Activated naive CD4-positive, alpha-beta T cell treated with anti-CD3 and anti-CD28 coated beads for 36 hours (primary cell): ENCODE measurements at regions not wholly inside any gene's neighbourhood (a gene's known extent, or its start where the extent isn't known, plus 50 kb on each side); places are given as distances from the start of the nearest gene placed in this dataset.

ENCODE experiments used
- CTCF ChIA-PET: fragments of 350-600 bp; sonication (Branson Sonifier 250); formaldehyde crosslinking; loops from one replicate; lab custom pipeline; 2021; ENCODE audit warnings: antibody characterized with exemption; lab: Charles Lee
- DNase-seq: peaks from one replicate; pipeline ENCODE4 v3.0.0-alpha.2; 2020
- H3K27ac Mint-ChIP-seq: one replicate; pipeline ENCODE4 v1.8.0; 2021; ENCODE audit warnings: mild to moderate bottlenecking, mixed read lengths
- H3K27me3 Mint-ChIP-seq: one replicate; pipeline ENCODE4 v1.8.0; 2021; ENCODE audit warnings: low read depth, mixed read lengths
- H3K36me3 Mint-ChIP-seq: one replicate; pipeline ENCODE4 v1.8.0; 2021; ENCODE audit warnings: low read depth, mixed read lengths
- H3K4me1 Mint-ChIP-seq: one replicate; pipeline ENCODE4 v1.8.0; 2021; ENCODE audit warnings: low read depth, mixed read lengths
- H3K4me3 Mint-ChIP-seq: one replicate; pipeline ENCODE4 v1.8.0; 2021; ENCODE audit warnings: mild to moderate bottlenecking, moderate library complexity, mixed read lengths
- H3K9me3 Mint-ChIP-seq: one replicate; pipeline ENCODE4 v1.8.0; 2021; ENCODE audit warnings: mixed read lengths
- intact Hi-C: fragments of 100-400 bp; cut with micrococcal nuclease; formaldehyde crosslinking; loops from one replicate; pipeline ENCODE4 v1.15.1; 2023

DNA sequence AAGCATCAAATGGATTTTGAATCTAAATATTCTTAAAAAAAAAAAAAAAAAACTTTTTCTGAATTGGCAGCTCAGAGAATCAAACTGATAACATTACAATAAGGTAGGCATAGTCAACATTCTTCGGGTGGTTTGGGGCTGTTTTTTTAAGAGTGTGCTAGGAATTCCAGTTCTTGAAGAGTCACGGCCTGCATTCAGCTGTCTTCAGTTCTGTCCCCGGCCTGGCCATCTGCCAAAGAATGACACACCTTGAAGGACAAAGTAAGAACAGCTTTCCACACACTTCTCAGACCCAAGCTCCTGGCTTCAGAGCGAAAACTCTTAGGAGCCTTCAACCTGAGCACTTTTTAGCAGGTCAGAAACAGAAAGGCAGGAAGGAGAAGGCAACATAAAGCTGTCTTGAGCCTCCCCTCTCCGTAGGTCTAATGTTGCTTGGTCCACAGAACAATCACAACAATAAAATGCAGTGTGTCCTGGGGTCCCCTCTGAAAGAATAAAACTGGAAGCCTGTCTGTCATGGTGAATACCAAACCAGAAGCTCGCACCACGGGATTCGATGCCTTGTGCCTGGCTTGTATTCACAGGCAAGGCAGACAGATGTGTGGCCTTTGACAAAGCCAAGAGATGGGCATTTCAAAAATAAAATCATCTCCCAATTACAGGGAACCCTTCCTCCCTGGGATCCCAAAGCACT, 524.4 kb upstream of the ZFHX3 start:
- H3K4me3 Mint-ChIP-seq = no peak overlapping the region

GRCh38 chr16:73569266-73569980, 521.5 kb upstream of the ZFHX3 start:
- CTCF ChIA-PET = no interaction called here
- Mint-ChIP-seq H3K36me3 (no peaks in the 10 kb centered on the region), H3K27ac (no peak overlapping the region), H3K27me3 (peaks cover 7% of the 10 kb centered on the region), H3K4me1 (no peaks in the 10 kb centered on the region), H3K4me3 (no peak overlapping the region), H3K9me3 (no peaks in the 10 kb centered on the region)
- intact Hi-C loops = no loop called here
- no peak for DNase-seq

More for the DNA sequence above, 524.4 kb upstream of the ZFHX3 start:
- intact Hi-C loops = no loop called here
- CTCF ChIA-PET = no interaction called here
- no peaks in the 10 kb centered on the region for H3K4me1 Mint-ChIP-seq
- no peak overlapping the region for H3K27ac Mint-ChIP-seq
- no peak for DNase-seq
- H3K9me3 Mint-ChIP-seq = no peaks in the 10 kb centered on the region
- H3K27me3 Mint-ChIP-seq = peaks cover 6% of the 10 kb centered on the region
- no peaks in the 10 kb centered on the region for H3K36me3 Mint-ChIP-seq

DNA sequence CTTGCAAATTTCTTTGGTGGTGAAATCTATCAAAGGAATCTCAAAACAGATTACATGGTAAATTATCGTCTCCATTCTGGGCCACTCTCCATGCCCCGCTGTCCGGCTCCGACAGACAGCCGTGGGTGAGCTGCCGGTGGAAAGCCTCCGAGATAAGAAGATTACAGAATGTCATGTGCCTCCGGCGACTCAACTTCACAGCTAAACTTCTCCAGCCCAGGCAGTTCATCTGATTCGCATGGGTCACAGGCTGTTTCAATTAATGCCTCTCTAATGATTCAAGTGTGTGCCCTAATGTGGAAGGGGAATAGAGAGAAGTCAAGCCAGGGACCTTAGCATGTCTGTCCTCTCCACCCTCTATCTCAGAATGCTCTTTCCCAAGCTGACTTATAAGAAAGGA, 520.8 kb upstream of the ZFHX3 start:
- H3K4me1 Mint-ChIP-seq = no peaks in the 10 kb centered on the region
- no peak for DNase-seq
- no peaks in the 10 kb centered on the region for H3K9me3 Mint-ChIP-seq
- H3K36me3 Mint-ChIP-seq = no peaks in the 10 kb centered on the region
- CTCF ChIA-PET = no interaction called here
- H3K27me3 Mint-ChIP-seq = peaks cover 7% of the 10 kb centered on the region
- no peak overlapping the region for H3K4me3 Mint-ChIP-seq
- intact Hi-C loops = no loop called here
- H3K27ac Mint-ChIP-seq = no peak overlapping the region

- no peak overlapping the region for H3K4me3 Mint-ChIP-seq
- peaks cover 9% of the 10 kb centered on the region for H3K27me3 Mint-ChIP-seq
- intact Hi-C loops = no loop called here
- H3K4me1 Mint-ChIP-seq = no peaks in the 10 kb centered on the region
- CTCF ChIA-PET = no interaction called here
- DNase-seq = no peak
- no peak overlapping the region for H3K27ac Mint-ChIP-seq
- H3K36me3 Mint-ChIP-seq = no peaks in the 10 kb centered on the region
- H3K9me3 Mint-ChIP-seq = no peaks in the 10 kb centered on the region
Observed at GRCh38 chr16:73565925-73566324, 518.0 kb upstream of the ZFHX3 start.

- H3K27ac Mint-ChIP-seq = no peak overlapping the region
- H3K4me3 Mint-ChIP-seq = no peak overlapping the region
- no peaks in the 10 kb centered on the region for H3K36me3 Mint-ChIP-seq
- H3K27me3 Mint-ChIP-seq = peaks cover 9% of the 10 kb centered on the region
- CTCF ChIA-PET = no interaction called here
- H3K9me3 Mint-ChIP-seq = no peaks in the 10 kb centered on the region
- no peak for DNase-seq
- intact Hi-C loops = no loop called here
- H3K4me1 Mint-ChIP-seq = no peaks in the 10 kb centered on the region
Observed at GRCh38 chr16:73565263-73565662, 517.3 kb upstream of the ZFHX3 start.

DNA sequence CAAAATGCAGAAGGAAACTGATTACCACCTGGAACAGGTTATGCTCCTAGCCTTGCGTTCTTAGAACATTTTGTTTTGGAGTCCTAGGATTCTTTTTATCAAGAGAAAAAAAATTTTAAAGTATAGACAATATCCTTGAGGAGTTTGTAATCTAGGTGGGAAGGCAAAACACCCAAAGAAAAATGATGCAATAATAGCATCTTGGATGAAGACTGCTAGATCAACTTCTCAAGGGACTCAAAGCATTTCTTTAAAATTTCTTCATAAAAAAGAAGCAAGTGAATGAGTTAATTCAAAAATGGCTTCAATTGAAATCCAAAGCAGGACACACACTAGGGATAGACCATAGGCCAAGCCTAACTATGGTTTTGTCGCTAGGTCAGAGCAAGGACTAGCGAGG, 515.8 kb upstream of the ZFHX3 start:
- no peak overlapping the region for H3K4me3 Mint-ChIP-seq
- H3K27me3 Mint-ChIP-seq = peaks cover 7% of the 10 kb centered on the region
- no peaks in the 10 kb centered on the region for H3K9me3 Mint-ChIP-seq
- CTCF ChIA-PET = no interaction called here
- H3K27ac Mint-ChIP-seq = no peak overlapping the region
- no peaks in the 10 kb centered on the region for H3K36me3 Mint-ChIP-seq
- no peak for DNase-seq
- intact Hi-C loops = no loop called here
- no peaks in the 10 kb centered on the region for H3K4me1 Mint-ChIP-seq

DNA sequence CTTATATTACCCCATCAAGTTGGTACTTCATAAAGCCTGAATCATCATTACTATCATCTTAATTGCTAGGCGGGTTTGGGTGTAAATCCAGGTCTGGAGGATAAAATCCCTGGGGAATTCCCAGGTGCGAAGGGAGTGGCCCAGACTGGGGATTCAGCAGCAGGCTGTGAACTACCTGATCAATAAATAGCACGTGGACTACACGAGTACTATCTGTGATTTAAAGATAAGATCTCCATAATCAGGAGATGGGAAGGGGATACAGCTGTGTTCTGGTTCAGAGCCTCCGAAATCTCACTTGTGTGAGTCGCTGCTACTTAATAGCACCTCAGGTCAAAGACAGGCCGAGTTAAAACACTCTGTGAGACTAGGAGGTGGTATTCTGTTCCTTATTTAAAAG, 512.6 kb upstream of the ZFHX3 start:
- intact Hi-C loops = no loop called here
- H3K9me3 Mint-ChIP-seq = peaks cover 1% of the 10 kb centered on the region
- no peak overlapping the region for H3K4me3 Mint-ChIP-seq
- no peak for DNase-seq
- no peak overlapping the region for H3K27ac Mint-ChIP-seq
- H3K27me3 Mint-ChIP-seq = peaks cover 3% of the 10 kb centered on the region
- no peaks in the 10 kb centered on the region for H3K4me1 Mint-ChIP-seq
- no peaks in the 10 kb centered on the region for H3K36me3 Mint-ChIP-seq
- CTCF ChIA-PET = no interaction called here

DNA sequence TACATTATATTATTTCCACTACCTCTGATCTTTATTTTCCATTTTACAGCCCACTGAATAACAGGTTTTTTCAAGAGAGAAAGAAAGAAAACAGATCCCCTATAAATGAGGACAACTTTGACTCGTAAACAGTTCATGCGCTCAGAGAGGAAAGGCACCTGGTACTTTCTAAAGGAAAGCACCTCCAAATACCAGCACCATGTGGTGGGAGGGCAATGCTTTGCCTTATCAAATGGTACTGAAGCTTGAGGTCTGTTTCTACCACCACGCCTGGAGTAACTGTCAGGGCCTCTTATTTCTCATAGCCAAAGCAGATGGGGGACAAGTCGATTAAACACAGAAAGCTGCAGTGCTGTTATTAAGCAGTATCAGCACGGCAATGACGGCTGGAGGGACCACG, 510.3 kb upstream of the ZFHX3 start:
- Mint-ChIP-seq H3K36me3 (no peaks in the 10 kb centered on the region), H3K27ac (no peak overlapping the region), H3K27me3 (peaks cover 6% of the 10 kb centered on the region), H3K9me3 (peaks cover 1% of the 10 kb centered on the region), H3K4me3 (no peak overlapping the region), H3K4me1 (no peaks in the 10 kb centered on the region)
- no peak for DNase-seq
- intact Hi-C loops = no loop called here
- CTCF ChIA-PET = no interaction called here

DNA sequence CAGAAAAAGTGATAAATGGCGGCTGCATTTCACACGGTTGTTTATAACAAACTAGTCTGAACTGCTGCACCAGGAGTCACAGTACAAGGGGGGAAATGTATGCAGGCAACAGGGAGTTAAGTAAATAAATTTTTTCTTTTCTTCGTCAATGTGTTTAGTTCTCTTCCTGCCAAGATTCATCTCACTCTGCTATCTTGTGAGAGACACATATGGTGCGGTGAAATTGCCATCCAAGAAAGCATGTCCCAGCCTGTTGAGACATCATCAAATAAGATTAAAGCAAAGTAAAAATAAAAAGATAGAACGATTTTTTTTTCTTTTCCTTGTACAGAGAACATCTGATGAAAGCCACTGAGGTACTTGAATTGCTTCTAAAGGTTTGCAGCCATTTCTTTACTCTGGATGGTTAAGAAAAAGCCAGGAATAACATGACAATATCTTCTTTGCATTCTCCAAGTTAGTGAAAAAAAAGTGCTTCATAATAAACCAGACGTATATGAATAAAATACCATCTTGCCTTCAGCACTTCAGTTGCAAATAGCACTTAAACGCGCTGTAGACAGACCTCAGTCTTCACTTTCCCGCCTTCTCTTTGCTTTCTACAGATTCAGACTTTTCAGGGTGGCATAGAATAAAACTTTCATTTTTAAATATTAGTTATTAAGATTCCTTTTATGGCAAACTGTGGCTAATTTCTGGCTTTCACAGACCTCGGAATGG, 506.2 kb upstream of the ZFHX3 start:
- CTCF ChIA-PET = no interaction called here
- Mint-ChIP-seq H3K27ac (no peak overlapping the region), H3K4me3 (no peak overlapping the region), H3K36me3 (no peaks in the 10 kb centered on the region), H3K9me3 (peaks cover 1% of the 10 kb centered on the region), H3K27me3 (peaks cover 12% of the 10 kb centered on the region), H3K4me1 (no peaks in the 10 kb centered on the region)
- intact Hi-C loops = no loop called here
- DNase-seq = no peak

DNA sequence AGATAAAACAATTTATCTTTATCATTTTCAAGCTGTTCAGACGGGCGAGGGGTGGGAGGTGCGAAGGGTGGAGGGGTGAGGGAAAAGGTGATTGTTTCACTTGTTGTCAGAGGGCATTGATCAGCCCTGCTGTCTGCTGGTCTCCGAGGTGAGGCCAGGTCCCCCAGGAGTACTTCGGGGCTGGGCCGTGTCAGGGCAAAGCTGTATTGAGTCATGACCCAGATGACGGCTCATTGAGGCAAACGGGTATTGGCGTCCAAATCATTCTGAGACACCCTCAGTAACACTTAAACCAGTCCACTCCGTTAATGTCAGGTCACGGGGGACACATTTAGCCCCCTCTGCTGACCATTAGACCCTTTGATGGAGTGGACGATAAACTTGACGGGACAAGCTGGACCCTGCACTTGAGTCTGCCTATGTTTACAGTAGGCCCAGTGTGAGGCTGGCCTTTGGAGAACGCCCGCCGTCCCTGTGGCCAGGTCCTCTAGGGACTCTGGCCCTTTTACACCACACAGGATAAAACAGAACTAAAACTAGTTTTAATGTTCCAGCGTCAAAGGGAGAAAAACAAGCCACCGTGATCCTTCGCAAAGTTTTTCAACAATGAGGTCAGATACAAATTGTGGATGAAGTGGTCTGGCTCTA, 502.2 kb upstream of the ZFHX3 start:
- DNase-seq = no peak
- Mint-ChIP-seq H3K36me3 (no peaks in the 10 kb centered on the region), H3K27ac (no peak overlapping the region), H3K27me3 (peaks cover 31% of the 10 kb centered on the region), H3K4me1 (no peaks in the 10 kb centered on the region), H3K9me3 (no peaks in the 10 kb centered on the region), H3K4me3 (no peak overlapping the region)
- CTCF ChIA-PET = no interaction called here
- intact Hi-C loops = no loop called here

- H3K9me3 Mint-ChIP-seq = no peaks in the 10 kb centered on the region
- CTCF ChIA-PET = interaction anchor here (0.5 kb wide), 1 partner anchor 65 kb away, joined by 3 read pairs; no protein-coding TSS in a partner anchor
- H3K4me1 Mint-ChIP-seq = no peaks in the 10 kb centered on the region
- DNase-seq = no peak
- no peak overlapping the region for H3K4me3 Mint-ChIP-seq
- H3K36me3 Mint-ChIP-seq = peaks cover 1% of the 10 kb centered on the region
- intact Hi-C loops = no loop called here
- peaks cover 51% of the 10 kb centered on the region for H3K27me3 Mint-ChIP-seq
- no peak overlapping the region for H3K27ac Mint-ChIP-seq
Observed at GRCh38 chr16:73547552-73548403, 499.9 kb upstream of the ZFHX3 start.
